ENCODE measurements at regions not wholly inside any gene's neighbourhood (a gene's known extent, or its start where the extent isn't known, plus 50 kb on each side); places are given as distances from the start of the nearest gene placed in this dataset.
"Not testable (repeated sequence)": the region's sequence is repeated elsewhere in the genome, so short reads cannot be mapped to it uniquely, and the experiment has no call there.

GRCh38 chr2:7849531-7849930, 832.3 kb upstream of the ID2 start:
- no peak for DNase-seq (ENCODE audit: low spot score in 2 of 2)
- in situ Hi-C loops (cut with MboI; ENCODE audit: low sequenced_read_pairs), result no loop called here
- H3K27me3 ChIP-seq (ENCODE audit: low read depth), result no peaks in the 10 kb centered on the region
- H3K4me1 ChIP-seq, result no peaks in the 10 kb centered on the region
- H3K4me3 ChIP-seq, result no peak overlapping the region
- no peaks in the 10 kb centered on the region for H3K9me3 ChIP-seq
- H3K36me3 ChIP-seq (replicated peaks), result no peaks in the 10 kb centered on the region

DNA sequence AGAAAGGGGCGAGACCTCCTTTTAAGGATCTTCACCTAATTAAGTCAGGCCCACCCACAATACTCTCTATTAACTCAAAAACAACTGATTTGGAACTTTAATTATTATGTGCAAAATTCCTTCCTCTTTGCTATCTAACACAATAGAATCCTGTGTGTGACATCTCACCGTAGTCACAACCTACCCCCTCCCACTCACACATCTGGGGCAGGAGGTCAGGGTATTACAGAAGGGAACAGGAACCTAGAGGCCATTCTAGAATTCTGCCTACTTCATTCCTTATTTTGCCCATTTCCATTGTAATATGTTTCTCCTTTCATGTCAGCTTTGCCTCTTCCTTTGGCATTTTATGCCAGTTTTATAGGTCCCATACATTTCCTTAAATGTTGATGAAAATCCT, 829.3 kb upstream of the ID2 start:
- H3K36me3 ChIP-seq (replicated peaks), result no peaks in the 10 kb centered on the region
- H3K4me1 ChIP-seq, result no peaks in the 10 kb centered on the region
- no peak for DNase-seq (ENCODE audit: low spot score in 2 of 2)
- H3K4me3 ChIP-seq, result no peak overlapping the region
- in situ Hi-C loops (cut with MboI; ENCODE audit: low sequenced_read_pairs), result no loop called here
- no peaks in the 10 kb centered on the region for H3K9me3 ChIP-seq
- H3K27me3 ChIP-seq (ENCODE audit: low read depth), result no peaks in the 10 kb centered on the region

- DNase-seq (ENCODE audit: low spot score in 2 of 2), result no peak
- Histone ChIP-seq H3K36me3 (replicated peaks) (no peaks in the 10 kb centered on the region), H3K4me1 (no peaks in the 10 kb centered on the region), H3K4me3 (no peak overlapping the region), H3K27me3 (ENCODE audit: low read depth) (no peaks in the 10 kb centered on the region), H3K9me3 (no peaks in the 10 kb centered on the region)
- in situ Hi-C loops (cut with MboI; ENCODE audit: low sequenced_read_pairs), result no loop called here
Measured at GRCh38 chr2:7857904-7858303, 824.0 kb upstream of the ID2 start.

DNA sequence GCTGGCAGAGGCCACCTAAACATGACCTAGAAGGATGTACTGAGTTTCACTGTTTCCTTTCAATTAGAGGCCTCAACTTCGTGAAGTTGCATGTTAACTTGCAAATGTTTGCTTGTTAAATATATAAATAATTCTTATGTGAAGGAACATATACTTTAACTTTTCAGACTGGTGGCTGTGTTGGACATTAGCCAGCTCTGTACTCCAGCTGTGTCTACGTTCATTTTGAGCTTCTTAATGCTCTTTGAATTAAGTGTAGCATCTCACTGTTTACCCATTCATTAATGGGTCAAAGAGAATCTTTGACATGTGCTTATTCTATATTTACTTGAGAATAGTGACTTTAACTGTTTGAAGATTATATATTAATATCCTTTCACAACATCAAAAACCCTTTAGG, 823.2 kb upstream of the ID2 start:
- Histone ChIP-seq H3K9me3 (no peaks in the 10 kb centered on the region), H3K27me3 (ENCODE audit: low read depth) (no peaks in the 10 kb centered on the region), H3K4me1 (no peaks in the 10 kb centered on the region), H3K36me3 (replicated peaks) (no peaks in the 10 kb centered on the region), H3K4me3 (no peak overlapping the region)
- in situ Hi-C loops (cut with MboI; ENCODE audit: low sequenced_read_pairs), result no loop called here
- no peak for DNase-seq (ENCODE audit: low spot score in 2 of 2)

DNA sequence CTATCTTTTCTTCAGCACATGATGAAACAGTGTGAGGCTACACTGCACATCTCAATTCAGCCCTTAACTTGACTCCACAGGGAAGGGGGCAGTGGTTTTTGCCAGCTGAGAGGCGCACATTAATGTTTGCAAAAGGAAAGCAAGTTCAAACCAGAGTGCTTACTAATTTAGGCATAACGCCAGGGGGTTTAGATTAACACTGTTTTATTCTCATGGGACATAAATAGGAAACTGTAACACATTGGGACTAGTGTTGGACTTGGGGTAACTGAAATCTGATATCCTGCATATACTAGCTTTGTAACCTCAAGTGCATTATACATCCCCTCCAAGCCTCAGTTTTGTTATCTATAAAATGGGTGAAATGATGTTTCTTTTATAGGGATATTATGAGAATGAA, 821.2 kb upstream of the ID2 start:
- no peak overlapping the region for H3K4me3 ChIP-seq
- in situ Hi-C loops (cut with MboI; ENCODE audit: low sequenced_read_pairs), result no loop called here
- H3K4me1 ChIP-seq, result no peaks in the 10 kb centered on the region
- no peaks in the 10 kb centered on the region for H3K27me3 ChIP-seq (ENCODE audit: low read depth)
- no peaks in the 10 kb centered on the region for H3K9me3 ChIP-seq
- DNase-seq (ENCODE audit: low spot score in 2 of 2), result no peak
- no peaks in the 10 kb centered on the region for H3K36me3 ChIP-seq (replicated peaks)

DNA sequence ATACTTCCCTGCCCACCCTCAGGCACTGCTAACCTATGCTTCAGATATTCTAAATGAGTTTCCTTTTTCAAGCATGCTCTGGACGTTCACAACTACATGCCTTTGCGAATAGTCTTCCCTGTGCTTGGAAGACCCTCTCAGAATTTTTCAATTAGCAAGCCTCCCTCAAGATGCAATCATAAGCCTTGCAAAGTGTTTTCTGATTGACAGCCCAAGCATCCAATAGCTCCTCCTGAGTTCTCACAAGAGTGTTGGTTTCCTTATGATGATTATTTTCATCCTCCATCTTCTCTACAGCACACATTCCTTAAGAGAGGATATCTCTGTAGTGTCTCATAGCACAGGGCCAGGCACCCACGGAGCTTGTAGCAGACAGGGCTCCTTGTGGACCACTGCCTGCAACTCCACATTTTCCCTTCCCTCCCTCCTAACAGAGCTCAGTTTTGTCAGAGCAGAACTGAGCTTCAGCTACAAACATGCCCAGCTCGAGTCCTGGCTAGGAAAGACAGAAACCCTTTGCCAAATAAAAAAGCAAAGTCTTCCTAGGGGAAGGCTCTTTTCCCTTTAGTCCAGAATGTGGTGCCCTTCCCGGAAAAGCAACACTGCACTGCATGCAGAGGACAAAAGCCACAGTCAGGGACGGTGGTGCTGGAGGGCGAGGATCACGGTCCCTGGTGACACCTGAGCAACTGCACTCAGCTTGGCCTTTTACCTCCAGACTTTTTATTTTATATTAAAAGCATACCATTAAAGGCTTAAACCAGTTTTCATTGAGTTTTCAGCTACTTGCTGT, 819.8 kb upstream of the ID2 start:
- no peaks in the 10 kb centered on the region for H3K36me3 ChIP-seq (replicated peaks)
- H3K4me1 ChIP-seq, result no peaks in the 10 kb centered on the region
- no peaks in the 10 kb centered on the region for H3K9me3 ChIP-seq
- no peak overlapping the region for H3K4me3 ChIP-seq
- no peak for DNase-seq (ENCODE audit: low spot score in 2 of 2)
- in situ Hi-C loops (cut with MboI; ENCODE audit: low sequenced_read_pairs), result no loop called here
- H3K27me3 ChIP-seq (ENCODE audit: low read depth), result no peaks in the 10 kb centered on the region

DNA sequence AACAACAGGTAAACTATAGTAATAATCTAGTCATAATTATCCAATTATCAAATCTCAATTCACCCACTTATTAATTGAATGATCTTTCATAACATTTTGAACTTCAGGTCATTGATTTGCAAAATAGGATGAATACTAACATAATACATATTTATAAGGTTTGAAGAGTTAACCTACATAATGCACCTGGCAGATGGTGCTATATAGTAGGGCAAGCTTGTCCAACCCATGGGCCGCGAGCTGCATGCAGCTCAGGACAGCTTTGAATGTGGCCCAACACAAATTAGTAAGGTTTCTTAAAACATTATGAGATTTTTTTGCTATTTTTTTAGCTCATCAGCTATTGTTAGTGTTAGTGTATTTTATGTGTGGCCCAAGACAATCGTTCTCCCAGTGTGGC, 815.8 kb upstream of the ID2 start:
- Histone ChIP-seq H3K9me3 (no peaks in the 10 kb centered on the region), H3K4me3 (no peak overlapping the region), H3K4me1 (no peaks in the 10 kb centered on the region), H3K27me3 (ENCODE audit: low read depth) (no peaks in the 10 kb centered on the region), H3K36me3 (replicated peaks) (no peaks in the 10 kb centered on the region)
- no peak for DNase-seq (ENCODE audit: low spot score in 2 of 2)
- in situ Hi-C loops (cut with MboI; ENCODE audit: low sequenced_read_pairs), result no loop called here

DNA sequence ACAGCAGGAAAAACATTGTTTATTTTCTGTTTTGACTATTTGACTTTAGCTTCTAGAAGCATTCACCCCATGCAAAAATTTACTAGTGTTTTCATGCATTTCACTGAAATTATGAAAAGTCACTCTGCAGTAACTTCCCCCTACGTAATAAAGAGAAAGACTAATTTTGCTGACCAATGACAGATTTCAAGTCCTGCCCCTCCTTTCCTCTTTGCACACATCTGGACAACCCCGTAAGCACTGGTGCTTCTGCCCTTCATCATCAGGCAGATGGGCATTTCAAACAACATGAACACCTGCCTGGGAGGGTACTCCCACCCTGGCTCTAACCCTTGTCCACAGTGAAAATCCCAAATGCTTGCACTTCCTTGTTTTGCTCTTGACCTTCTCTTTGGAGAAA, 815.0 kb upstream of the ID2 start:
- no peaks in the 10 kb centered on the region for H3K36me3 ChIP-seq (replicated peaks)
- no peak overlapping the region for H3K4me3 ChIP-seq
- in situ Hi-C loops (cut with MboI; ENCODE audit: low sequenced_read_pairs), result no loop called here
- no peak for DNase-seq (ENCODE audit: low spot score in 2 of 2)
- no peaks in the 10 kb centered on the region for H3K27me3 ChIP-seq (ENCODE audit: low read depth)
- no peaks in the 10 kb centered on the region for H3K9me3 ChIP-seq
- no peaks in the 10 kb centered on the region for H3K4me1 ChIP-seq

DNA sequence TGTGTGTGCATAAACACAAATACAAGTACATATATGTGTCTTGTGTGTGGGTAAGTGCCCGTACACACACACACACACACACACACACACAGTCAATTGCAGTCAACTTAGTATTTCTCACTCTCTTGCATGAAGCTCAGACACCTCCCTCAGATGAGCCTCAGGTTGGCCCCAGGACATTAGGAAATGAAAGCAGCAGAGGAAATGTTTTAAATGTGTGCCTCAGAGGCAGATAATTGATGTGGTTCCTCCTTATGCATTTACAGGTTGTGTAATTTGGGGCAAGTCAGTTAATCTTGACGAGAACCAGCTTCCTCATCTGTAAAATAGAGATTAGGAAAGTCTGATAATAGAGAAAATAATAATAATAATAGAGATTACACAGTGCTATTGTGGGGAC, 814.0 kb upstream of the ID2 start:
- Histone ChIP-seq H3K36me3 (replicated peaks) (no peaks in the 10 kb centered on the region), H3K4me3 (no peak overlapping the region), H3K4me1 (no peaks in the 10 kb centered on the region), H3K9me3 (no peaks in the 10 kb centered on the region), H3K27me3 (ENCODE audit: low read depth) (no peaks in the 10 kb centered on the region)
- no peak for DNase-seq (ENCODE audit: low spot score in 2 of 2)
- in situ Hi-C loops (cut with MboI; ENCODE audit: low sequenced_read_pairs), result no loop called here

DNA sequence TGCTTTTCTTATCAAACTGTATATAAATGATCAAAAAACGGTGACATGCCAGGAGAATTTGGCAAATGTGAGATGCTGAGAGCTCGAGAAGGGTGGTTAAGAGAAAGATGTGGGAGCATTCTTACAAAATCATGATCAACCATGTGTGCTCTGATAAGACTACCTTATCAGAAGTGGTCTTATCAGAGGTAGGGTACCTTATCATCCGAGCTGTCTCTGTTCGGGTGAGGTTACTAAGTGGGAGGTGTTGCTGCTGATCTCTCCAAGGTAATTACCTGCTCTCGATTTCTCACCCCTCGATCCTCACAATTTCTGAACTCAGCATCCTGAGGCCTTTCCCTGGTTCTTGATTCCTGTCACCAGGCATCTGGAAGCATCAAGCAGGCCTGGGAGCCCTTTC, 813.0 kb upstream of the ID2 start:
- Histone ChIP-seq H3K36me3 (replicated peaks) (no peaks in the 10 kb centered on the region), H3K27me3 (ENCODE audit: low read depth) (no peaks in the 10 kb centered on the region), H3K4me3 (no peak overlapping the region), H3K9me3 (no peaks in the 10 kb centered on the region), H3K4me1 (no peaks in the 10 kb centered on the region)
- no peak for DNase-seq (ENCODE audit: low spot score in 2 of 2)
- in situ Hi-C loops (cut with MboI; ENCODE audit: low sequenced_read_pairs), result no loop called here

GRCh38 chr2:7876445-7876844, 805.4 kb upstream of the ID2 start:
- H3K36me3 ChIP-seq (replicated peaks); in situ Hi-C loops (cut with MboI; ENCODE audit: low sequenced_read_pairs); DNase-seq (ENCODE audit: low spot score in 2 of 2); H3K27me3 ChIP-seq (ENCODE audit: low read depth); H3K9me3 ChIP-seq; H3K4me3 ChIP-seq; H3K4me1 ChIP-seq: not testable (repeated sequence)

- H3K27me3 ChIP-seq (ENCODE audit: low read depth); H3K4me1 ChIP-seq; H3K4me3 ChIP-seq; DNase-seq (ENCODE audit: low spot score in 2 of 2); H3K9me3 ChIP-seq; H3K36me3 ChIP-seq (replicated peaks); in situ Hi-C loops (cut with MboI; ENCODE audit: low sequenced_read_pairs): not testable (repeated sequence)
Measured at GRCh38 chr2:7878266-7878665, 803.6 kb upstream of the ID2 start.

DNA sequence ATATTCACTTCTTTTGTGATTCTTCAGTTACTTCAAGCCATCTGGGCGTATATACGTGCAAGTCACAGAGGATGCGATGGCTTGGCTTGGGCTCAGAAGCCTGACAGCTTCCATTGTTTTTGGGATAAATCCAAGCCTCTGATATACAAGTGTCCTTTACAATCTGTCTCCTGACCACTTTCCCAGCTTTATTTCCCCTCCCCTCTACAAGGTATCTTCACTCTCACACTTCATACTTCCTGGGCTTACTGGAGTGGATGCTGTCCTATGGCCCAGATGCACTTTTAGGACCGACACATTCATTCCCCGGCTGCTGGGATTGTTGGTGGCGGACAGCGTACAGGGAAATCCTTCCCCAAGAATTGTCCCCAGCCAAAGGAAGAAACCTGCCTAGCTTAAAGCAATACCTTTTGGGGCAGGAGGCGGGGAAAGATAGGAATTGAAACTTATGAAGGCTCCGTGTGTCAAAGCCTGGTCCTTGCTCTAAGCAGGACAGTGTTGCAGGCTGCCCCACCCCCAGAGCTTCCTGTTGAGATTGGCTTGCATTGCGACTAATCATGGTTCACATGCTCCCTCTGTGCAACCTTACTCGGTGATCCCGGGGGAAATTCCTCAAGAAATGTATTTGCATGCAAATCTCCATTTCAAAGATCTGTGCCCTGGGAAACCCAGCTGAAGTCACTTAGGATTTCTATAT, 802.9 kb upstream of the ID2 start:
- no peaks in the 10 kb centered on the region for H3K36me3 ChIP-seq (replicated peaks)
- H3K4me3 ChIP-seq, result no peak overlapping the region
- H3K9me3 ChIP-seq, result no peaks in the 10 kb centered on the region
- no peaks in the 10 kb centered on the region for H3K4me1 ChIP-seq
- no peak for DNase-seq (ENCODE audit: low spot score in 2 of 2)
- in situ Hi-C loops (cut with MboI; ENCODE audit: low sequenced_read_pairs), result no loop called here
- H3K27me3 ChIP-seq (ENCODE audit: low read depth), result no peaks in the 10 kb centered on the region

GRCh38 chr2:7879483-7879835, 802.4 kb upstream of the ID2 start:
- Histone ChIP-seq H3K4me3 (no peak overlapping the region), H3K4me1 (no peaks in the 10 kb centered on the region)
- in situ Hi-C loops (cut with MboI; ENCODE audit: low sequenced_read_pairs), result no loop called here

DNA sequence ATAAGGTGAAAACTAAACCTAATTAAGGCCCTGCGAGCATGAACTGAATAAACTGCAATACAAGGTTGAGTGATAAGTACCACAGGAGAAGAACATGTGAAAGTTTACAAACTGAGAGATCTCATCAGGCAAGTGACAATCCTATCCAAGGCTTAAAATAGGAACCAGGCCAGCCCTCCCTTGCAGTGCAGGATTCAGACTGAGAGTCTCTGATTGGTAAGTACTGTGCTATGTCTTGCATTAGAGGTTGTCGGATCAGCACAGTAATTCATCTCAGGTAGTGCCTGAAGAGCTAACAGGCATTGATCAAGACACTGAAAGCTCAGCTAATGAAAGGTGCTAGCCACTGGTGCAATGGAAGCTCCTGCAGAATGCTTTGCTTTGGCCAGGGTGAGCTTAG, 801.7 kb upstream of the ID2 start:
- H3K36me3 ChIP-seq (replicated peaks), result no peaks in the 10 kb centered on the region
- H3K4me3 ChIP-seq, result no peak overlapping the region
- no peaks in the 10 kb centered on the region for H3K4me1 ChIP-seq
- in situ Hi-C loops (cut with MboI; ENCODE audit: low sequenced_read_pairs), result no loop called here
- H3K9me3 ChIP-seq, result no peaks in the 10 kb centered on the region
- DNase-seq (ENCODE audit: low spot score in 2 of 2), result no peak
- no peaks in the 10 kb centered on the region for H3K27me3 ChIP-seq (ENCODE audit: low read depth)

More at GRCh38 chr2:7879483-7879835, 802.4 kb upstream of the ID2 start:
- no peak for DNase-seq (ENCODE audit: low spot score in 2 of 2)
- no peaks in the 10 kb centered on the region for H3K9me3 ChIP-seq
- H3K36me3 ChIP-seq (replicated peaks), result no peaks in the 10 kb centered on the region
- no peaks in the 10 kb centered on the region for H3K27me3 ChIP-seq (ENCODE audit: low read depth)

Data from HAP-1 (cell line).